ENCODE measurements at regions not wholly inside any gene's neighbourhood (a gene's known extent, or its start where the extent isn't known, plus 50 kb on each side); places are given as distances from the start of the nearest gene placed in this dataset.
"Not testable (repeated sequence)": the region's sequence is repeated elsewhere in the genome, so short reads cannot be mapped to it uniquely, and the experiment has no call there.

- DNase-seq (ENCODE audit: low spot score in 2 of 2) = no peak
- Histone ChIP-seq H3K36me3 (no peaks in the 10 kb centered on the region), H3K27ac (peak overlapping the region in 1 of 2 donors; percentile 60), H3K4me3 (no peak overlapping the region), H3K9me3 (no peaks in the 10 kb centered on the region), H3K4me1 (peaks cover 0 to 6% of the 10 kb centered on the region in 2 donors), H3K27me3 (no peaks in the 10 kb centered on the region)
- intact Hi-C loops (cut with DNase I) = loop anchor here (10.0 kb wide), 1 partner anchor 293 kb away; the partner anchor contains the start of gene STAG2
- TF ChIP-seq CTCF (IDR thresholded peaks at IDR 0.05) = no peak
These were observed 74.3 kb upstream of the TEX13D start for GRCh38 chrX:124257924-124258702.

- Histone ChIP-seq H3K4me1 (peaks cover 0 to 6% of the 10 kb centered on the region in 2 donors), H3K27ac (no peak overlapping the region), H3K36me3 (no peaks in the 10 kb centered on the region), H3K27me3 (no peaks in the 10 kb centered on the region), H3K4me3 (no peak overlapping the region), H3K9me3 (no peaks in the 10 kb centered on the region)
- no peak for DNase-seq (ENCODE audit: low spot score in 2 of 2)
- no peak for TF ChIP-seq CTCF (IDR thresholded peaks at IDR 0.05)
- intact Hi-C loops (cut with DNase I) = no loop called here
These were observed 71.6 kb upstream of the TEX13D start for GRCh38 chrX:124260845-124261244.

GRCh38 chrX:124263743-124264142 lies 68.7 kb upstream of the TEX13D start:
- Histone ChIP-seq H3K4me3 (no peak overlapping the region), H3K9me3 (no peaks in the 10 kb centered on the region), H3K4me1 (no peaks in the 10 kb centered on the region), H3K27me3 (no peaks in the 10 kb centered on the region), H3K36me3 (no peaks in the 10 kb centered on the region), H3K27ac (no peak overlapping the region)
- intact Hi-C loops (cut with DNase I) = no loop called here
- DNase-seq (ENCODE audit: low spot score in 2 of 2) = no peak
- TF ChIP-seq CTCF (IDR thresholded peaks at IDR 0.05) = no peak

DNA sequence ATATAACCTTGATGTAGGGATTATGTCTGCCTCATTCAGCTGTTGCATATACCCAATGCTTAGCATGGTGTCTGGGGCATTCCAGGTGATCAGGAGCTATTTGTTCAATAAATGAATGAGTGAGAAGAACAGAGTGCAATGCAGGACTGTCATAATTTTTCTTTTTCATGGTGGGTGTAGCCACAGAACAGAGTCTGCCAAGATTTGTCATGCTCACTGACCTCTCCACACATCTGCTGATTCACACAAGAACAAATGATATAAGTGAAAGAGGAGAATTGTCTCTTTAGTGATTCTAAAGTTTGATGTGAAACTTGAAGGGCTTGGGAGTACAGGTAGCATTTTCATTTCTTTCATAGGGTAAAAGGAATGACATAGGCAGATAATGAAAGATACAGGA lies 64.4 kb upstream of the TEX13D start:
- no peak overlapping the region for H3K27ac ChIP-seq
- H3K4me1 ChIP-seq = no peaks in the 10 kb centered on the region

DNA sequence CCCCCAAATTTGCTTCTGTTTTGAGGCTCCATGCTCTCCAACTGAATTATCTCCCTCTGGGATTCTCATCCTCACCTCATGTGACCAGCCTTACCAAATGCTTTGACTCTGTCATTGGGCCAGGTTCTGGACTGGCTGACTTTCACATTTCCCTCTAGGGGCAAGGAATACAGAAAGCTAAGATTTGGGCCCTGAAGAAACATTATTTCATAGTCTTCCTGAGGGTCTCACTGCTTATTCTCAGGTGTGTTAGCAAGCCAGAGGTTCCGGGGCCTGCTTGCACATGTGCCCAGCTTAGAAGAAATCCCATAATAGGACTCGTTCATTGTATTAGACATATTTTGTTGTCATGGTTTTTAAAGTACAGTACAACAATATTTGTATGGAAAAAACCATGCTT lies 62.6 kb upstream of the TEX13D start:
- H3K27me3 ChIP-seq = no peaks in the 10 kb centered on the region
- TF ChIP-seq CTCF (IDR thresholded peaks at IDR 0.05) = no peak
- no peak overlapping the region for H3K4me3 ChIP-seq
- intact Hi-C loops (cut with DNase I) = no loop called here
- DNase-seq (ENCODE audit: low spot score in 2 of 2) = no peak
- H3K36me3 ChIP-seq = no peaks in the 10 kb centered on the region
- H3K27ac ChIP-seq = no peak overlapping the region
- no peaks in the 10 kb centered on the region for H3K9me3 ChIP-seq
- no peaks in the 10 kb centered on the region for H3K4me1 ChIP-seq

More for the DNA sequence above, 64.4 kb upstream of the TEX13D start:
- no peak for DNase-seq (ENCODE audit: low spot score in 2 of 2)
- Histone ChIP-seq H3K27me3 (no peaks in the 10 kb centered on the region), H3K4me3 (no peak overlapping the region), H3K9me3 (no peaks in the 10 kb centered on the region), H3K36me3 (no peaks in the 10 kb centered on the region)
- no peak for TF ChIP-seq CTCF (IDR thresholded peaks at IDR 0.05)
- intact Hi-C loops (cut with DNase I) = no loop called here

- H3K27me3 ChIP-seq; H3K4me3 ChIP-seq; H3K36me3 ChIP-seq; H3K27ac ChIP-seq; DNase-seq (ENCODE audit: low spot score in 2 of 2); H3K4me1 ChIP-seq; intact Hi-C loops (cut with DNase I); H3K9me3 ChIP-seq: not testable (repeated sequence)
These were observed 60.9 kb upstream of the TEX13D start for GRCh38 chrX:124271599-124271998.

Measured in ascending aorta (tissue), 2 donors.